Endothelial cell (in vitro differentiated cells): ENCODE measurements at regions not wholly inside any gene's neighbourhood (a gene's known extent, or its start where the extent isn't known, plus 50 kb on each side); places are given as distances from the start of the nearest gene placed in this dataset.

Source experiments
- DNase-seq: peaks from one replicate; pipeline ENCODE4 v3.0.0; 2021; ENCODE audit warnings: low spot score
- H3K27ac Mint-ChIP-seq: one replicate; pipeline ENCODE4 v1.8.0; 2021; ENCODE audit warnings: mixed read lengths, inconsistent platforms; ENCODE audit not compliant: unreplicated experiment
- H3K27me3 Mint-ChIP-seq: one replicate; pipeline ENCODE4 v1.8.0; 2021; ENCODE audit warnings: mild to moderate bottlenecking, moderate library complexity, mixed read lengths, inconsistent platforms; ENCODE audit not compliant: unreplicated experiment
- H3K36me3 Mint-ChIP-seq: one replicate; pipeline ENCODE4 v1.8.0; 2021; ENCODE audit warnings: mild to moderate bottlenecking, low read depth, mixed read lengths, inconsistent platforms; ENCODE audit not compliant: unreplicated experiment
- H3K4me1 Mint-ChIP-seq: one replicate; pipeline ENCODE4 v1.8.0; 2021; ENCODE audit warnings: mild to moderate bottlenecking, mixed read lengths, inconsistent platforms; ENCODE audit not compliant: unreplicated experiment
- H3K4me3 Mint-ChIP-seq: one replicate; pipeline ENCODE4 v1.8.0; 2021; ENCODE audit warnings: mild to moderate bottlenecking, mixed read lengths, inconsistent platforms; ENCODE audit not compliant: unreplicated experiment
- H3K9me3 Mint-ChIP-seq: one replicate; pipeline ENCODE4 v1.8.0; 2021; ENCODE audit warnings: mixed read lengths, inconsistent platforms; ENCODE audit not compliant: unreplicated experiment
- TF ChIP-seq, protein P1 (sequence below): fragments of 200-600 bp; sonication (generic); IDR thresholded peaks from one replicate; pipeline ENCODE4 v1.5.0; 2021; ENCODE audit warnings: antibody characterized with exemption; ENCODE audit not compliant: unreplicated experiment

DNA sequence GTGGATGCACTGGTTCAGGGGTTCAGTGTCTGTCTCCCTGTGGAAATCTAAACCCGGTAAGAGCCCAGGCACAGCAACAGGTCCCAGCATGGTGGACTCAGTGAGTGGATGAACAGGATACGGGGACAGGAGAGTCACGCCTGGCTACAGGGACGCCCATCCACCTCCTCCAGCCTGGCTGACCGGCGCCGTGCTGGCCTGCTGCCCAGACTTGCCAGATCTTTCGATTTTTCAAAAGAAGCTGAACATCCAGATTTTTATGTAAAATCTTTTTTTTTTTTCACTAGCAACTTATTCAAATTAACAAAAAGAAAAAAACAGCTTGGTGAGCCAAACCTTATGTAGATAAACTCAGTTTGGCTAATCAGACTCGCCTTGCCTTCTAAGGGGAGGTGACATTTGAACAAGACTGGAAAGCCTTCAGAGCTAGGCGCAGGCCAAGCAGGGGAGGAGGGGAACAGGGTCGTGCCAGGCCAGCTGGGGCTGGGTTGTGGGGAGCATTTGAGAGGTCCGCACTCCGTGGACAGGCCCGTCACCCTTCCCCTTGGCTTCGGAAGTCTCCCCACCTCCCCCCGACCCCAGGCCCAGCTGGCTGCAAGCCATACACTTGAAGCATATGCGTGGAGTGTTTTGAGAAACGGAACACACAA is 87.8 kb upstream of the NCOR2 start:
- Mint-ChIP-seq H3K4me3 (no peak overlapping the region), H3K27ac (no peak overlapping the region), H3K4me1 (no peaks in the 10 kb centered on the region), H3K36me3 (peaks cover 3% of the 10 kb centered on the region), H3K27me3 (peaks cover 1% of the 10 kb centered on the region), H3K9me3 (peaks cover 4% of the 10 kb centered on the region)
- no peak for DNase-seq
- TF ChIP-seq, protein P1, sequence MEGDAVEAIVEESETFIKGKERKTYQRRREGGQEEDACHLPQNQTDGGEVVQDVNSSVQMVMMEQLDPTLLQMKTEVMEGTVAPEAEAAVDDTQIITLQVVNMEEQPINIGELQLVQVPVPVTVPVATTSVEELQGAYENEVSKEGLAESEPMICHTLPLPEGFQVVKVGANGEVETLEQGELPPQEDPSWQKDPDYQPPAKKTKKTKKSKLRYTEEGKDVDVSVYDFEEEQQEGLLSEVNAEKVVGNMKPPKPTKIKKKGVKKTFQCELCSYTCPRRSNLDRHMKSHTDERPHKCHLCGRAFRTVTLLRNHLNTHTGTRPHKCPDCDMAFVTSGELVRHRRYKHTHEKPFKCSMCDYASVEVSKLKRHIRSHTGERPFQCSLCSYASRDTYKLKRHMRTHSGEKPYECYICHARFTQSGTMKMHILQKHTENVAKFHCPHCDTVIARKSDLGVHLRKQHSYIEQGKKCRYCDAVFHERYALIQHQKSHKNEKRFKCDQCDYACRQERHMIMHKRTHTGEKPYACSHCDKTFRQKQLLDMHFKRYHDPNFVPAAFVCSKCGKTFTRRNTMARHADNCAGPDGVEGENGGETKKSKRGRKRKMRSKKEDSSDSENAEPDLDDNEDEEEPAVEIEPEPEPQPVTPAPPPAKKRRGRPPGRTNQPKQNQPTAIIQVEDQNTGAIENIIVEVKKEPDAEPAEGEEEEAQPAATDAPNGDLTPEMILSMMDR: no peak

DNA sequence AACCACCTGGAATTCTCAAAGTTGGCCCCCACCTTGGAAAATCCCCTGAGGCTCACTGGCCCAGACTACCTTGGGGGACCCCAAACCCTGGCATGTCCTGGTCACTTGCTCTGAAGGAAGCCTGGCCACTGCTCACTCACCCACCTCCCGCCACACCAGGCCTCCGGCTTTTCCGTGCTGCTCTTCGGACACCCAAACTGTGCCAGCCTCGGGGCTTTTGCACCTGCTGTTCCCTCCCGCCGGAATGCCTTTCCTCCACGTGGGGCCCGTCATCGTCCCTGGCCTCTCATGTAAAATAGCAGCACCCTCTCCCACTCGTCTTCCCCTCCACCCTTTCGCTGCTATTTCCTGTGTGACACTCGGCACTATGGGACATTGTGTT is 87.2 kb upstream of the NCOR2 start:
- H3K4me1 Mint-ChIP-seq: no peaks in the 10 kb centered on the region
- TF ChIP-seq, protein P1: no peak

DNA sequence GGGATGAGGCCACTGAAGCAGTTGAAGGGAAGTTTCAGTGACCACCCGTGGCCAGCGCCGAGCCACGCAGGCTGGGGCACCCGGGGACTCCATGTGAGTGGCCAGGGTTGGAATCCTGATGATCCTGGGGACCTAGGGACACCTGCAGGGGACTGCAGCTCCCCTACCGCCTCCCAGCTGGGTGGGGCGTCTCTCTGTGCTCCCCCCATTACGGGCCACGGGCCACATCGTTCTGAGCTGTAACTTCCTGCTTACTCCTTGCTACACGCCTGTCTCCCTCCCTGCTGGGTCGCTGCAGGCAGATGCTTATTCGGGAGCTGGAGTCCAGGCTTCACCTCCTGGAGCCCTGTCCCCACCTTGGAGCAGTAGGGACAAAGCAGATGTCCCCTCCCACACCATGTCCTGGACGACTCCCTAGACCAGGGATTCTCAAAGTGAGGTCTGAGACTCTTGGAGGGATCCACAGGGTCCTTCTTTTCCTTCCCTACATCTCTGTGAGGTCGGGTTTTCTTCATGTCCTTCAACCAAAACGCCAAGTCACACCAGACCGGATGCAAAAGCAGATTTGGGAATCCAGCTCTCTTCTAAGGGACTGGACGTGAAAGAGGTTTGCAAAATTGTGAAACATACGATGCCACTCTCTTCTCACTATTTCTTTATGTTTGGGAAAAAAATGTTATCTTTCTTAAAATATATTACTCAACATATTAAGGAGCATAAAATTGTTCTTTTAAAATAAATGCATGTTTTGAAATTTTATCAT is 85.9 kb upstream of the NCOR2 start:
- DNase-seq: no peak
- TF ChIP-seq, protein P1: no peak
- Mint-ChIP-seq H3K4me3 (no peak overlapping the region), H3K27me3 (peaks cover 4% of the 10 kb centered on the region), H3K4me1 (no peaks in the 10 kb centered on the region), H3K9me3 (peaks cover 4% of the 10 kb centered on the region), H3K36me3 (peaks cover 3% of the 10 kb centered on the region), H3K27ac (no peak overlapping the region)

More for the DNA sequence above, 87.2 kb upstream of the NCOR2 start:
- H3K27ac Mint-ChIP-seq: no peak overlapping the region
- no peak overlapping the region for H3K4me3 Mint-ChIP-seq
- peaks cover 4% of the 10 kb centered on the region for H3K27me3 Mint-ChIP-seq
- peaks cover 4% of the 10 kb centered on the region for H3K9me3 Mint-ChIP-seq
- no peak for DNase-seq
- peaks cover 3% of the 10 kb centered on the region for H3K36me3 Mint-ChIP-seq

DNA sequence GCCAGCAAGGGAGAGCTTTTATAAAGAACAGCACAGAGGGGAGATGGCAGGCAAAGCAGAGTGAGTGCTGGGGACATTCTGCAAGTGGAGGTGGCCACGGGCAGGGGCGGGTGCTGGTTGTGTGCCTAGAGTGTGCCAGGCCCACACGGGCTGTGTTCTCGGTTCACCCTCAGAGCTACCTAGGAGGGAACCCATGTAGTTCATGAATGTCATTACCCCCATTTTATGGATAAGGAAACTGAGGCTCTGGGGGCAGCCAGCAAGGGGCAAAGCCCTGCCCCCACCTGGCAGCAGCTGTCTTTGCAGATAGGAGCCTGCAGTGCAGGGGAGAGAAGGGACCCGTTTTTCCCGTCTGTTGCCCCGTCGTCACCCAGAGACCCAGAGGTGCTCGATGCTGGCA is 85.2 kb upstream of the NCOR2 start:
- Mint-ChIP-seq H3K27me3 (peaks cover 4% of the 10 kb centered on the region), H3K9me3 (peaks cover 4% of the 10 kb centered on the region), H3K27ac (no peak overlapping the region), H3K4me1 (no peaks in the 10 kb centered on the region), H3K4me3 (no peak overlapping the region), H3K36me3 (peaks cover 3% of the 10 kb centered on the region)
- no peak for DNase-seq
- TF ChIP-seq, protein P1: no peak
